GM23248 (cell line): ENCODE measurements at regions not wholly inside any gene's neighbourhood (a gene's known extent, or its start where the extent isn't known, plus 50 kb on each side); places are given as distances from the start of the nearest gene placed in this dataset.

Experiments
- DNase-seq: peaks from one replicate; pipeline ENCODE4 v3.0.0-alpha.2; 2015
- H2AFZ ChIP-seq: fragments of 200-600 bp; sonication (generic); 2 replicates; pipeline ENCODE4 v1.6.1; 2016; ENCODE audit warnings: antibody characterized with exemption
- H3F3A ChIP-seq: fragments of 200-600 bp; sonication (generic); 2 replicates; pipeline ENCODE4 v1.6.1; 2016; ENCODE audit warnings: mild to moderate bottlenecking, antibody characterized with exemption, mixed run types; ENCODE audit not compliant: insufficient read depth
- H3K27ac ChIP-seq: fragments of 200-600 bp; sonication (generic); 2 replicates; pipeline ENCODE4 v1.5.1; 2016; ENCODE audit warnings: mild to moderate bottlenecking
- H3K27me3 ChIP-seq: fragments of 200-600 bp; sonication (generic); replicated peaks from 2 replicates; pipeline ENCODE4 v1.6.1; 2016; ENCODE audit warnings: mild to moderate bottlenecking; ENCODE audit not compliant: insufficient read depth
- H3K36me3 ChIP-seq: fragments of 200-600 bp; sonication (generic); 2 replicates; pipeline ENCODE4 v1.6.1; 2016; ENCODE audit warnings: low read depth, mild to moderate bottlenecking
- H3K4me1 ChIP-seq: fragments of 200-600 bp; sonication (generic); 2 replicates; pipeline ENCODE4 v1.6.1; 2016; ENCODE audit warnings: mild to moderate bottlenecking; ENCODE audit not compliant: insufficient read depth
- H3K4me2 ChIP-seq: fragments of 200-600 bp; sonication (generic); one replicate; pipeline ENCODE4 v1.6.1; 2016; ENCODE audit warnings: mild to moderate bottlenecking; ENCODE audit not compliant: unreplicated experiment
- H3K4me3 ChIP-seq: fragments of 200-600 bp; sonication (generic); 2 replicates; pipeline ENCODE4 v1.5.1; 2016; ENCODE audit warnings: mild to moderate bottlenecking
- H3K79me2 ChIP-seq: fragments of 200-600 bp; sonication (generic); 2 replicates; pipeline ENCODE4 v1.6.1; 2016; ENCODE audit warnings: mild to moderate bottlenecking; ENCODE audit not compliant: insufficient read depth
- H3K9ac ChIP-seq: fragments of 200-600 bp; sonication (generic); 2 replicates; pipeline ENCODE4 v1.6.1; 2016; ENCODE audit warnings: mild to moderate bottlenecking
- H3K9me2 ChIP-seq: fragments of 200-600 bp; sonication (generic); 2 replicates; pipeline ENCODE4 v1.6.1; 2016; ENCODE audit warnings: mixed run types, mild to moderate bottlenecking, moderate library complexity; ENCODE audit not compliant: insufficient read depth
- H3K9me3 ChIP-seq: fragments of 200-600 bp; sonication (generic); one replicate; pipeline ENCODE4 v1.6.1; 2017; ENCODE audit warnings: low read depth
- H4K20me1 ChIP-seq: fragments of 200-600 bp; sonication (generic); 2 replicates; pipeline ENCODE4 v1.6.0; 2016; ENCODE audit not compliant: insufficient read depth
- EZH2 ChIP-seq: fragments of 200-600 bp; sonication (generic); IDR thresholded peaks from 2 replicates; pipeline ENCODE4 v1.6.1; 2018; ENCODE audit warnings: antibody characterized with exemption, mild to moderate bottlenecking; ENCODE audit not compliant: insufficient read depth, poor library complexity, severe bottlenecking
- EZH2phosphoT487 ChIP-seq: fragments of 200-600 bp; sonication (generic); IDR thresholded peaks from 2 replicates; pipeline ENCODE4 v1.6.1; 2018; ENCODE audit warnings: antibody characterized with exemption, moderate library complexity, mild to moderate bottlenecking, low read depth; ENCODE audit not compliant: insufficient read depth
- WGBS, 2 experiments: methylation state at CpG; one replicate each; pipeline ENCODE4 v1.1.6; 2015 to 2017; ENCODE audit warnings: low lambda C conversion rate in 2 of 2, low coverage in 1 of 2; ENCODE audit errors: missing lambda C conversion rate in 2 of 2; 5-methylcytosine and 5-hydroxymethylcytosine counted together
- in situ Hi-C: fragments of 300-500 bp; cut with MboI; formaldehyde crosslinking; loops from 2 replicates; pipeline ENCODE4 v1.15.0; 2020

GRCh38 chr2:234373481-234374149 lies 123.3 kb downstream of the ARL4C start:
- Histone ChIP-seq H3K9me3 (no peaks in the 10 kb centered on the region), H3K9me2 (no peaks in the 10 kb centered on the region), H4K20me1 (no peaks in the 10 kb centered on the region), H3K79me2 (no peaks in the 10 kb centered on the region), H3K27ac (no peak overlapping the region), H3K36me3 (no peaks in the 10 kb centered on the region), H3F3A (peaks cover 25% of the 10 kb centered on the region; the same call in 1 of the 2 replicates), H3K9ac (no peak overlapping the region), H3K27me3 (no peaks in the 10 kb centered on the region), H3K4me1 (peaks cover 19% of the 10 kb centered on the region), H3K4me3 (no peak overlapping the region), H2AFZ (no peak overlapping the region), H3K4me2 (no peak overlapping the region)
- in situ Hi-C loops: no loop called here
- DNase-seq: no peak
- TF ChIP-seq EZH2 (no peak), EZH2phosphoT487 (no peak)
- 80 to 81% methylated on average over 13 of the region's 13 CpGs for WGBS, 2 experiments

- DNase-seq: no peak
- no peaks in the 10 kb centered on the region for H3K9me3 ChIP-seq
- no peaks in the 10 kb centered on the region for H4K20me1 ChIP-seq
- peaks cover 15% of the 10 kb centered on the region for H3K4me1 ChIP-seq
- TF ChIP-seq EZH2: no peak
- no peak for TF ChIP-seq EZH2phosphoT487
- H3K27ac ChIP-seq: no peak overlapping the region
- H3K9ac ChIP-seq: no peak overlapping the region
- no peaks in the 10 kb centered on the region for H3K9me2 ChIP-seq
- WGBS, 2 experiments: 87 to 88% methylated on average over 4 of the region's 4 CpGs
- in situ Hi-C loops: no loop called here
- no peak overlapping the region for H3K4me3 ChIP-seq
- H3K27me3 ChIP-seq: no peaks in the 10 kb centered on the region
- H3K4me2 ChIP-seq: no peak overlapping the region
- no peak overlapping the region for H2AFZ ChIP-seq
- H3K79me2 ChIP-seq: no peaks in the 10 kb centered on the region
- peaks cover 20% of the 10 kb centered on the region; the same call in 1 of the 2 replicates for H3F3A ChIP-seq
- H3K36me3 ChIP-seq: no peaks in the 10 kb centered on the region
Measured at GRCh38 chr2:234373060-234373459, 123.8 kb downstream of the ARL4C start.

DNA sequence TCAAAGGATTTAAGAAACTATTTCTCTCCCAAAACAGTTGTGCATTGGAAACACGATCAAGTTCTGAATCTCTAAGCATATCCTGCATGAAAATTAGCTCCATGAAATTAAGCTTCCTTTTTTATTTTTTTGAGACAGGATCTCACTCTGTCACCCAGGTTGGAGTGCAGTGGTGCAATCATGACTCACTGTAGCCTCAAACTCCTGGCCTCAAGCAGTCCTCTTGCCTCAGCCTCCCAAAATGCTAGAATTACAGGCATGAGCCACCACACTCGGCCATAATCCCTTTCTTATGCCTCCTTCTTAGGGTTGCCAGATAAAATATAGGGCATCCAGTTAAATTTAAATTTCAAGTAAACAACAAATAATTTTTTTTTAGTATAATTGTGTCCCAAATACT lies 124.4 kb downstream of the ARL4C start:
- WGBS, 2 experiments: 45 to 47% methylated on average over 2 of the region's 2 CpGs
- H3K4me3 ChIP-seq: no peak overlapping the region
- no peaks in the 10 kb centered on the region for H3K27me3 ChIP-seq
- TF ChIP-seq EZH2 (no peak), EZH2phosphoT487 (no peak)
- no peaks in the 10 kb centered on the region for H3K36me3 ChIP-seq
- no peak overlapping the region for H2AFZ ChIP-seq
- H3K9me3 ChIP-seq: no peaks in the 10 kb centered on the region
- in situ Hi-C loops: no loop called here
- no peak overlapping the region for H3K9ac ChIP-seq
- no peak overlapping the region for H3K4me2 ChIP-seq
- DNase-seq: no peak
- peaks cover 17% of the 10 kb centered on the region; the same call in 1 of the 2 replicates for H3F3A ChIP-seq
- H3K9me2 ChIP-seq: no peaks in the 10 kb centered on the region
- peaks cover 9% of the 10 kb centered on the region for H3K4me1 ChIP-seq
- H3K27ac ChIP-seq: no peak overlapping the region
- H4K20me1 ChIP-seq: no peaks in the 10 kb centered on the region
- H3K79me2 ChIP-seq: no peaks in the 10 kb centered on the region

DNA sequence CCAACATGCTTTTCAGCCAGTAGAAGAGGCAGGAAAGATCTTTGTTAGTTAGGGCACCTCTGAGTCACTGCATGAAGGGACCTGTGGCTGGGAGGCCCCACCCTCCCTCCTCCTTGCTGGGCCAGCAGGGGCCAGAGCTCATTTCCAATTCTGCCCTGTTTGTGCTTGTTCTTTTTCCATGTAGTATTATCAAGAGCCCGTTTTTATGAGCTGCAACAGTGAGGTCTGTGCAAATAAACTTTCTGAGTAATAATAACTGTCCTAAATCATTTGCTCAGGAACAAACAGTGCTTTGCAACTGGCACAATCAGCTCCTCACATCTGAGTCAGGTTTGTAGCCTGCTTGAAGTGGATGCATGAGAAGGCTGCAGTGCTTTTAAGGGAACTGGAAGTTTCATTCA lies 128.0 kb downstream of the ARL4C start:
- 16 to 19% methylated on average over 1 of the region's 1 CpG for WGBS, 2 experiments
- TF ChIP-seq EZH2phosphoT487 (no peak), EZH2 (no peak)
- H4K20me1 ChIP-seq: no peaks in the 10 kb centered on the region
- H3K9ac ChIP-seq: no peak overlapping the region
- peak; percentile 64 for DNase-seq
- H3K27me3 ChIP-seq: no peaks in the 10 kb centered on the region
- no peaks in the 10 kb centered on the region for H3K36me3 ChIP-seq
- no peak overlapping the region for H3K4me2 ChIP-seq
- H2AFZ ChIP-seq: no peak overlapping the region
- in situ Hi-C loops: no loop called here
- H3K4me3 ChIP-seq: no peak overlapping the region
- H3K4me1 ChIP-seq: 0 out of 2 replicates have a peak, but pooled peaks cover 4% of the 10 kb centered on the region
- no peaks in the 10 kb centered on the region for H3K9me2 ChIP-seq
- no peaks in the 10 kb centered on the region for H3K79me2 ChIP-seq
- H3K27ac ChIP-seq: no peak overlapping the region
- H3K9me3 ChIP-seq: no peaks in the 10 kb centered on the region
- H3F3A ChIP-seq: peaks cover 5% of the 10 kb centered on the region; the same call in 1 of the 2 replicates

DNA sequence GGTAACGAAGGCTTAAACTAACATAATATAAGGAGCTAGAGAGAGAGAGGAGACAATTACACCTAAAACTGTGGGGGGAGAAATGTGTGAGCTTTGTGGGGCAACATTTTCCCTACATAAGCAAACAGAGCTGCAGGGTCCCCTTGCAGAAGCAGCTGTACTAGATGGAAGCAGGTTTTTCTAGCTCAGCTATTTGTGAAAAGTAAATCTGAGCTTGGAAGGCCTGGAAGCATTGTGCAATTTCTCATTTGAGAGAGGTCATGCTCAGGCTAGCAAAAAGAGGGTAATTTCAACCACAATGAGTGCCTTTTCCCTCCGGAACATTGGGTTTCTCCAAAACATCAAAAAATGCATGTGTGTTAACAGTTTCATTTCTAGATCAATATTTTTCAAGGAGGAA lies 130.0 kb downstream of the ARL4C start:
- Histone ChIP-seq H3K36me3 (no peaks in the 10 kb centered on the region), H3K9me3 (no peaks in the 10 kb centered on the region), H3K27me3 (no peaks in the 10 kb centered on the region), H3F3A (peaks cover 5% of the 10 kb centered on the region; the same call in 1 of the 2 replicates), H3K4me1 (0 out of 2 replicates have a peak, but pooled peaks cover 8% of the 10 kb centered on the region), H2AFZ (no peak overlapping the region), H4K20me1 (no peaks in the 10 kb centered on the region), H3K4me2 (no peak overlapping the region), H3K79me2 (no peaks in the 10 kb centered on the region), H3K9ac (no peak overlapping the region), H3K27ac (no peak overlapping the region), H3K9me2 (no peaks in the 10 kb centered on the region), H3K4me3 (no peak overlapping the region)
- 68 to 75% methylated on average over 2 of the region's 2 CpGs for WGBS, 2 experiments
- no peak for TF ChIP-seq EZH2phosphoT487
- TF ChIP-seq EZH2: no peak
- peak; percentile 21 for DNase-seq
- in situ Hi-C loops: no loop called here
